ENCODE measurements at regions not wholly inside any gene's neighbourhood (a gene's known extent, or its start where the extent isn't known, plus 50 kb on each side); places are given as distances from the start of the nearest gene placed in this dataset.

GRCh38 chr10:3908183-3908582 is 123.2 kb upstream of the KLF6 start:
- TF ChIP-seq RAD21 (IDR thresholded peaks at IDR 0.05; ENCODE audit: low read depth) (no peak), EGR1 (IDR thresholded peaks at IDR 0.05) (no peak), REST (IDR thresholded peaks at IDR 0.05; ENCODE audit: low read depth) (no peak), TEAD4 (IDR thresholded peaks at IDR 0.05) (no peak), EP300 (IDR thresholded peaks at IDR 0.05; ENCODE audit: borderline replicate concordance) (no peak), YY1 (IDR thresholded peaks at IDR 0.05; ENCODE audit: low read depth) (no peak), TAF1 (IDR thresholded peaks at IDR 0.05; ENCODE audit: low read depth) (no peak), TCF12 (IDR thresholded peaks at IDR 0.05; ENCODE audit: low read depth) (no peak), USF1 (IDR thresholded peaks at IDR 0.05) (no peak), NFIC (IDR thresholded peaks at IDR 0.05) (no peak), MAX (IDR thresholded peaks at IDR 0.05) (no peak), CREB1 (IDR thresholded peaks at IDR 0.05; ENCODE audit: low read depth) (no peak)

Measured in Ishikawa (cell line).